Dermis blood vessel endothelial cell (primary cell): ENCODE measurements at regions not wholly inside any gene's neighbourhood (a gene's known extent, or its start where the extent isn't known, plus 50 kb on each side); places are given as distances from the start of the nearest gene placed in this dataset.
"Not testable (repeated sequence)": the region's sequence is repeated elsewhere in the genome, so short reads cannot be mapped to it uniquely, and the experiment has no call there.

Source experiments
- DNase-seq: peaks from one replicate; pipeline ENCODE4 v3.0.0; 2010

GRCh38 chr5:156000115-156000514 lies 326.8 kb upstream of the SGCD start:
- no peak for DNase-seq

- no peak for DNase-seq
Observed at GRCh38 chr5:156004754-156005153, 322.2 kb upstream of the SGCD start.

DNA sequence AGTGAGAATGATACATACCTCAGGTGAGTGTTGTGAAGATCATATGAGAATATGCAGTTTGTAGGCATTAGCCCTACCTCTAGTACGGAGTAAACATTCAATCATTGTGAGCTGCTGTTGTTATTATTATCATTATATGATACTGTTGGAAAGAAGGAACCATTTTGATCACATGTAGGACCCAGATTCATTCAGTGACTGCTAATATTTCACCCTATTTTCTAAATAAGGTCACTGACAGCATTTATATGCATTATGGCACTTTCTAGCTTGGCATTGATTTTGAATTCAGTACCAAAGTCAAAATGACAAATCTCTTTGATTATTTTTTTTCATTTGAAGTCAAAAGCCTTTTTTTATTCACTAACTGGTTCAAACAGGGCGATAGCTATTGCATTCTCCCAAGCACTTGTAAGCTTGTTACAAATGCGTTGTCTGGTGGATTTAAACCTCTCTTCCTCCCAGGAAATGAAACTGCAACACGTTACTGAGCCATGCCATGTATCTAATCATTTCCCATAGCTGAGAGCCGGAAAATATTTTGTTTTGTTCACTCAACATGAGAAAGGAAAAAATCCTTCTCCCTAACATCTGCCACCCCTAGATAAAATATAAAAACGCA lies 320.8 kb upstream of the SGCD start:
- DNase-seq, result no peak

DNA sequence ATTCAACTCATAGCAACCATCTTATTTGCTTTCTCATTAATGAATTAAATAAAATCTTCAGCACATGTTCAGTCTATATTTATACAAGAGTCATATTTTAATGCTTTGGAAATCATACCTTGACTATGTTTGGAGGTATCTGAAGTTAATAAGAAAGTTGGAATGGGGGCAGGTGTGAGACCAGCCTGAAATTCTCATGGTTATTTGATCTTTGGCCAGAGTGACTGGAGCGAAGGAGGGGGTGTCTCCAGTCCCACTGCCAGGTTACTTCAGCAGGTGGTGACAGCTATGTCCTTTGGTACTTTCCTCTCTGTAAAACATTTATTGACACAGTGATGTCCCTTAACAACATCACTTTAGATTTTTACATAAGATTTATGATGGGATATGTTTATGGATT lies 318.1 kb upstream of the SGCD start:
- DNase-seq, result no peak

DNA sequence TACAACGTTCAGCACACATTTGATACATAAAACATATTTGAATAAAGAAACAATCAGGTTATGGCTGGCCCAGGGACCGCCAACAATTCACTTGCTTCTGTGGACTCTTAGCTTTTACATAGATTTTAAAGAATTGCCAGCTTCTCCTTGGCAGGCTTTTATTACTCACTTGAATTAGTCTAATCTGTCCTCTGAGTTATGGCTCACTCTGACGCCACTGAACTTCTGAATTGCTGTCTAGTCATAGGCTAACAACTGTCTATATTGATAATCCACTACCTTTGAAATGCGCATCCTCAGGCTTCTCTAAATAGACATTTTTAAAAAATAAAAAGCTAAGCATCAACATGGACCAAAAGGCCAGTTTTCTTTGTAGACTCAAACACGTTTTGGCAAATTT lies 317.4 kb upstream of the SGCD start:
- DNase-seq, result no peak

GRCh38 chr5:156015137-156015536 lies 311.8 kb upstream of the SGCD start:
- no peak for DNase-seq

- DNase-seq, result no peak
Observed at GRCh38 chr5:156019130-156019529, 307.8 kb upstream of the SGCD start.

GRCh38 chr5:156019571-156020180 lies 307.3 kb upstream of the SGCD start:
- no peak for DNase-seq

- no peak for DNase-seq
Observed at GRCh38 chr5:156020647-156021046, 306.3 kb upstream of the SGCD start.

DNA sequence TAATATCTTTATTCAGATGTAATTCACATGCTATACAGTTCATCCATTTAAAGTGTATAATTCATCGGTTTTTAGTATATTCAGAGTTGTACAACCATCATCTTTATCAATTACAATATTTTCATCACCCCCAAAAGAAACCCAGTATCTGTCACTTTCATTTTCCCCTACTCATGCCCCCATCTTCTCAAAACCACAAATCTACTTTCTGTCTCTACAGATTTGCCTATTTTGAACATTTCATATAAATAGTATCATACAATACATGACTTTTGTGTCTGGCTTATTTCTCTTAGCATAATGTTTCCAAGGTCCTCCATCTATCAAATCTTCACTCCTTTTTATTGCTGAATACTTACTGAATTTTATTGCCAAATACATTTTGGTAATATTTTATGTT lies 305.1 kb upstream of the SGCD start:
- DNase-seq, result no peak

GRCh38 chr5:156025656-156026055 lies 301.3 kb upstream of the SGCD start:
- DNase-seq, result no peak

DNA sequence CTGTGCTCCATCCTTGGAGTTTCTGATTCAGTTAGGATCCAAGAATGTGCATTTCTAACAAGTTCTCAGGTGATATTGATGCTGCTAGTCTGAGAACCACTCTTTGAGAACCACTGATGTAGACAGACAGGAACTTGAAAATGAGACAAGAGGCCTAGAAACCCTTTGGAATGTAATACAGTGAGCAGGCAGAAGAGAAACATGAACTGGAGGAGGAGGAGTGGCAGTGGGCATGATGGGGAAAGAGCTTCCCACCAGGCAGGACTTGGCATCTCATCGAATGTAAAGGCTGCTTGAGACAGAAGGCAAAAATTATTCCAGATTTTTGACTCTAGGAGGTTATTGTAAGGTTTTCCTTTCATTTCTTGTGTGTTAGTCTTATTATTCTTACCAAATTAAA lies 295.8 kb upstream of the SGCD start:
- DNase-seq, result no peak

- DNase-seq, result no peak
Observed at GRCh38 chr5:156036640-156037039, 290.3 kb upstream of the SGCD start.

GRCh38 chr5:156037151-156037909 lies 289.6 kb upstream of the SGCD start:
- no peak for DNase-seq

DNA sequence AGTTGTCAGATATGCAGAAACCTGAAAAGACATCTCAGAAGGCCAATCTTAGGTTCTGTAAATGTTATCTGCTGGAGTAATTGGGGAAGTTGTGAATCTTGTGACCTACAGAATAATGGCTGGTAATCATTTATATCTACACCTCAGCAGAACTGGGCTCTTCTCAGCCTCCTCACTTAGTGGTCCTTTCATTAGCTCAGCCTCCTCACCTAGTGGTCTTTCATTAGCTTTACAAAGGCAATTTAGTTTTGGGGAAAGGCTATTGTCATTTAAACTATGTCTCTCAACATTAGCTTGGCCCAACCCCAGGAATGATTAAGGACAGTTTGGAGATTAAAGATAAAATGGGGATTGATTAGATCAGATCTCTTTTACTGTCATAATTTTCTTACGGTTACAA lies 284.2 kb upstream of the SGCD start:
- DNase-seq, result no peak

DNA sequence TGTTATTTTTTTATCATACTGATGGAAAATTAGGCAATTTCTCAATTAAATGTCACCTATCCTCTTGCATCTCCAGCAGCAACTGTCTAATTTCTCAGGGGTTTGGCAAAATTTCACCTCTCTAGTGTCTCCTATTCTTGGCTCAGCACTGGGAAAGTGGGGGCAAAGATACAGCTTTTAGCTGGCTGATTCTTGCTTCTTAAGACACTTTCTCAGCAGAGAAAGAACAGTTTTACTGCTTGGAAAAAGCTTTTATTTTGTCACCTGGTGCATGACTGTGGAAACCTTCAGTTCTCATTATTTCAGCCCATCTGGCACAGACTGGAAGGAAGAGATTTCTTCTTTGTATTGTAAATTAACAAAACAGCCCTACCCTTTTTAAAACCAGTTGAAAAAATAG lies 283.6 kb upstream of the SGCD start:
- DNase-seq, result no peak

DNA sequence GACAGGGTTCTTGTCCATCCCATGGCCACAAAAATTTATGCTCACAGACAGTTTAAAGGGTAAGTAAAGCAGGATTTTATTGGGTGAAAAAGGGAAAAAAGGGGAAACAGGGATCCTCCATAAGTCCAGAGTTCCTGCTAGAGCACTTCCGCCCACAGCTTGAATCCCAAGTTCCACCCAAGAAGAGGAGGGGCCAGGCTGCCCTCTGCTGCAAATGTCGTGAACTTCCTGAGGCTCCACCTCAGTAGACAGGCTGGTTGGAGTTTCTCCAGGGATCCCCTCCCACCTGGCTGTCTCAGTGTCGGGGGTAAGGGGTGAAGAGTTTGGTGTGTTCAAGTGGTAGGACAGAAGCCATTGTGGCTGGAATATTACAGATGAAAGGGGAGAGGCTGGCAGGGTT lies 275.0 kb upstream of the SGCD start:
- DNase-seq, result no peak

- DNase-seq, result no peak
Observed at GRCh38 chr5:156052656-156053055, 274.3 kb upstream of the SGCD start.

- no peak for DNase-seq
Observed at GRCh38 chr5:156053056-156053455, 273.9 kb upstream of the SGCD start.

GRCh38 chr5:156076912-156077311 lies 250.1 kb upstream of the SGCD start:
- DNase-seq, result no peak

GRCh38 chr5:156087577-156088110 lies 239.3 kb upstream of the SGCD start:
- DNase-seq, result no peak

DNA sequence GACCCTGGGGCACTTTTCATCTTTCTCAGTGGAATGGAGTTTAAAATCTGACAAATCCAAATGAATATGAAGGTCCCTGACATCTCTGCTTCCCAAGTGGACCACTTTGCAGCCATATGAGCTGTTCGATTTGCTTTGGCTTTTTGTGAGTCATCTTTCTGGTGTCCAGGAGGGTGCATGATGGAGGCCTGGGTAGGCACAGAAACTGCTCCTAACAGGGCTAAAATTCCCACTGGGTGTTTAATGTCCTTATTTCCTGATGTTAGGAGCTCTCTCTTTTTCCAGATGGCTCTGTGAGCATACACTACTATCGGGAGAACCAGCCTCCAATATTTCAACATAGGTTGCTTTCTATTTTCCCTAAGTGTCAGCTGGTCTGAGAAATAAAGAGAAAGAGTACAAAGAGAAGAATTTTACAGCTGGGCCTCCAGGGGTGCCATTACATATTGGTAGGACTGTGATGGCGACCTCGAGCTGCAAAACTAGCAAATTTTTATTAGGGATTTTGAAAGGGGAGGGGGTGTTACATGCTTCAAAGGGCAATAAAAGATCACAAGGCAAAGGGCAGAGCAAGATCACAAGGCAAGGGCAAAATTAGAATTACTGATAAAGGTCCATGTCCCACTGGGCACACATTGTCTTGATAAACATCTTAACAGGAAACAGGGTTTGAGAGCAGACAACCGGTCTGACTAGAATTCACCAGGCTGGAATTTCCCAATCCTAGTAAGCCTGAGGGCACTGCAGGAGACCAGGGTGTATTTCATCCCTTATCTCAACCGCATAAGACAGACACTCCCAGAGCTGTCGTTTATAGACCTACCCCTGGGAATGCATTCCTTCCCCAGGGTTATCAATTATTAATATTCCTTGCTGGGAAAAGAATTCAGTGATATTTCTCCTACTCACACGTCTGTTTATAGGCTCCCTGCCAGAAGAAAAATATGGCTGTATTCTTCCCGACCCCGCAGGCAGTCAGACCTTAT lies 236.7 kb upstream of the SGCD start:
- DNase-seq, result not testable (repeated sequence)

- no peak for DNase-seq
Observed at GRCh38 chr5:156093024-156093423, 233.9 kb upstream of the SGCD start.
